CD14-positive monocyte (primary cell): ENCODE measurements at regions not wholly inside any gene's neighbourhood (a gene's known extent, or its start where the extent isn't known, plus 50 kb on each side); places are given as distances from the start of the nearest gene placed in this dataset.

Experiments
- DNase-seq, 3 donors: peaks; one replicate each; pipeline ENCODE4 v3.0.0-alpha.2; 2011 to 2022
- H2AFZ ChIP-seq: 2 replicates; pipeline ENCODE4 v1.6.0; 2012; ENCODE audit warnings: mild to moderate bottlenecking, low read depth, low read length, inconsistent platforms; ENCODE audit not compliant: insufficient read depth, poor library complexity, severe bottlenecking
- H3K27ac ChIP-seq, 2 donors: 1 replicate in 1 of 2; 2 replicates in 1 of 2; pipeline ENCODE4 v1.5.1; 2012 to 2013; ENCODE audit warnings: low read length in 2 of 2, control low read depth in 1 of 2, inconsistent platforms in 1 of 2, low read depth in 1 of 2, mild to moderate bottlenecking in 1 of 2
- H3K27me3 ChIP-seq, 2 donors: one replicate each; pipeline versions ENCODE4 v1.6.0 to v1.6.1; 2011 to 2013; ENCODE audit warnings: low read length in 2 of 2; ENCODE audit not compliant: control insufficient read depth in 2 of 2, insufficient read depth in 2 of 2
- H3K36me3 ChIP-seq, 2 donors: replicated peaks in 1 of 2; 1 replicate in 1 of 2; 2 replicates in 1 of 2; pipeline versions ENCODE4 v1.5.1 to v1.6.1; 2012 to 2013; ENCODE audit warnings: low read length in 2 of 2, control low read depth in 1 of 2, inconsistent platforms in 1 of 2, mild to moderate bottlenecking in 1 of 2; ENCODE audit not compliant: insufficient read depth in 2 of 2, control insufficient read depth in 1 of 2
- H3K4me1 ChIP-seq, 2 donors: 1 replicate in 1 of 2; 2 replicates in 1 of 2; pipeline versions ENCODE4 v1.5.1 to v1.6.1; 2012 to 2013; ENCODE audit warnings: low read length in 2 of 2, control low read depth in 1 of 2, inconsistent platforms in 1 of 2, mild to moderate bottlenecking in 1 of 2, moderate library complexity in 1 of 2; ENCODE audit not compliant: insufficient read depth in 2 of 2, control insufficient read depth in 1 of 2
- H3K4me2 ChIP-seq: replicated peaks from 2 replicates; pipeline ENCODE3; 2012; ENCODE audit warnings: low read length, moderate library complexity, mild to moderate bottlenecking; ENCODE audit not compliant: poor library complexity, severe bottlenecking; ENCODE audit errors: extremely low read depth
- H3K4me3 ChIP-seq, 3 experiments: fragments of 200-600 bp in 1 of 3; sonication (generic) in 1 of 3; replicated peaks in 1 of 3; 1 replicate in 2 of 3; 2 replicates in 1 of 3; pipeline ENCODE4 v1.5.1; 2011 to 2013; ENCODE audit warnings: low read length in 3 of 3, mild to moderate bottlenecking in 3 of 3, control low read depth in 2 of 3, low read depth in 2 of 3, inconsistent platforms in 1 of 3, moderate library complexity in 1 of 3
- H3K79me2 ChIP-seq: 2 replicates; pipeline ENCODE4 v1.6.0; 2012; ENCODE audit warnings: mild to moderate bottlenecking, control low read depth, inconsistent platforms, low read length, moderate library complexity; ENCODE audit not compliant: insufficient read depth
- H3K9ac ChIP-seq: 2 replicates; pipeline ENCODE4 v1.6.0; 2017; ENCODE audit warnings: low read length, mild to moderate bottlenecking; ENCODE audit not compliant: insufficient read depth, poor library complexity, severe bottlenecking
- H3K9me3 ChIP-seq, 2 donors: replicated peaks in 1 of 2; 1 replicate in 1 of 2; 2 replicates in 1 of 2; pipeline versions ENCODE4 v1.5.1 to v1.6.1; 2012 to 2013; ENCODE audit warnings: low read length in 2 of 2, control low read depth in 1 of 2; ENCODE audit not compliant: control insufficient read depth in 1 of 2, insufficient read depth in 1 of 2
- H4K20me1 ChIP-seq: 2 replicates; pipeline ENCODE4 v1.6.0; 2012; ENCODE audit warnings: mild to moderate bottlenecking, low read length, control low read depth, moderate library complexity; ENCODE audit not compliant: insufficient read depth
- H3K27ac Mint-ChIP-seq, 7 donors: one replicate each; pipeline ENCODE4 v1.8.0; 2020; ENCODE audit warnings: mild to moderate bottlenecking in 7 of 7, mixed read lengths in 7 of 7, moderate library complexity in 6 of 7, inconsistent platforms in 2 of 7
- H3K27me3 Mint-ChIP-seq, 3 donors: one replicate each; pipeline ENCODE4 v1.8.0; 2021 to 2022; ENCODE audit warnings: low read depth in 3 of 3, mild to moderate bottlenecking in 3 of 3, mixed read lengths in 3 of 3, moderate library complexity in 3 of 3, inconsistent platforms in 1 of 3
- H3K36me3 Mint-ChIP-seq, 2 donors: one replicate each; pipeline ENCODE4 v1.8.0; 2020; ENCODE audit warnings: mixed read lengths in 2 of 2, inconsistent platforms in 1 of 2, mild to moderate bottlenecking in 1 of 2
- H3K4me1 Mint-ChIP-seq: one replicate; pipeline ENCODE4 v1.8.0; 2020; ENCODE audit warnings: mild to moderate bottlenecking, mixed read lengths
- H3K4me3 Mint-ChIP-seq, 2 donors: one replicate each; pipeline ENCODE4 v1.8.0; 2020; ENCODE audit warnings: mild to moderate bottlenecking in 2 of 2, mixed read lengths in 2 of 2, moderate library complexity in 1 of 2
- H3K9me3 Mint-ChIP-seq, 7 donors: one replicate each; pipeline ENCODE4 v1.8.0; 2020 to 2022; ENCODE audit warnings: mixed read lengths in 7 of 7, mild to moderate bottlenecking in 6 of 7, moderate library complexity in 6 of 7, inconsistent platforms in 2 of 7
- WGBS: methylation state at CpG from one replicate; pipeline ENCODE4 v1.1.5; 2013; ENCODE audit warnings: missing lambda C conversion rate; ENCODE audit not compliant: insufficient coverage; 5-methylcytosine and 5-hydroxymethylcytosine counted together
- intact Hi-C, 2 donors: fragments of 100-400 bp; cut with micrococcal nuclease; formaldehyde crosslinking; loops; one replicate each; pipeline versions ENCODE4 v1.15.0 to v1.15.1; 2023
- TF ChIP-seq, protein P1 (sequence below): fragments of 200-600 bp; IDR thresholded peaks from one replicate; pipeline ENCODE4 v1.8.0; 2022; ENCODE audit warnings: antibody characterized with exemption, mild to moderate bottlenecking

- H3K9ac ChIP-seq, result no peak overlapping the region
- no CpG with 5 or more reads among the region's 1 CpG for WGBS
- TF ChIP-seq, protein P1, sequence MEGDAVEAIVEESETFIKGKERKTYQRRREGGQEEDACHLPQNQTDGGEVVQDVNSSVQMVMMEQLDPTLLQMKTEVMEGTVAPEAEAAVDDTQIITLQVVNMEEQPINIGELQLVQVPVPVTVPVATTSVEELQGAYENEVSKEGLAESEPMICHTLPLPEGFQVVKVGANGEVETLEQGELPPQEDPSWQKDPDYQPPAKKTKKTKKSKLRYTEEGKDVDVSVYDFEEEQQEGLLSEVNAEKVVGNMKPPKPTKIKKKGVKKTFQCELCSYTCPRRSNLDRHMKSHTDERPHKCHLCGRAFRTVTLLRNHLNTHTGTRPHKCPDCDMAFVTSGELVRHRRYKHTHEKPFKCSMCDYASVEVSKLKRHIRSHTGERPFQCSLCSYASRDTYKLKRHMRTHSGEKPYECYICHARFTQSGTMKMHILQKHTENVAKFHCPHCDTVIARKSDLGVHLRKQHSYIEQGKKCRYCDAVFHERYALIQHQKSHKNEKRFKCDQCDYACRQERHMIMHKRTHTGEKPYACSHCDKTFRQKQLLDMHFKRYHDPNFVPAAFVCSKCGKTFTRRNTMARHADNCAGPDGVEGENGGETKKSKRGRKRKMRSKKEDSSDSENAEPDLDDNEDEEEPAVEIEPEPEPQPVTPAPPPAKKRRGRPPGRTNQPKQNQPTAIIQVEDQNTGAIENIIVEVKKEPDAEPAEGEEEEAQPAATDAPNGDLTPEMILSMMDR, result no peak
- Mint-ChIP-seq H3K36me3 (no peaks in the 10 kb centered on the region), H3K4me1 (peaks cover 3% of the 10 kb centered on the region), H3K27ac (no peak overlapping the region), H3K9me3 (peaks cover 0 to 6% (median 1%) of the 10 kb centered on the region in 7 donors), H3K27me3 (peaks cover 0 to 3% (median 0%) of the 10 kb centered on the region in 3 donors), H3K4me3 (no peak overlapping the region)
- no peak overlapping the region for H3K4me2 ChIP-seq
- H3K27me3 ChIP-seq, result no peaks in the 10 kb centered on the region
- no peaks in the 10 kb centered on the region for H4K20me1 ChIP-seq
- H3K4me1 ChIP-seq, result no peaks in the 10 kb centered on the region
- no peak overlapping the region for H3K4me3 ChIP-seq
- no peaks in the 10 kb centered on the region for H3K9me3 ChIP-seq
- H2AFZ ChIP-seq, result no peak overlapping the region
- H3K36me3 ChIP-seq, result no peaks in the 10 kb centered on the region
- intact Hi-C loops, result no loop called here
- no peak for DNase-seq
- no peaks in the 10 kb centered on the region for H3K79me2 ChIP-seq
- no peak overlapping the region for H3K27ac ChIP-seq
Observed at GRCh38 chr9:111222757-111223156, 107.3 kb downstream of the OR2K2 start.

GRCh38 chr9:111212874-111213273, 117.2 kb downstream of the OR2K2 start:
- no peak overlapping the region for H3K9ac ChIP-seq
- H3K4me3 ChIP-seq, result no peak overlapping the region
- no peak overlapping the region for H3K4me2 ChIP-seq
- no peaks in the 10 kb centered on the region for H3K36me3 ChIP-seq
- Mint-ChIP-seq H3K27ac (no peak overlapping the region), H3K4me3 (no peak overlapping the region), H3K4me1 (no peaks in the 10 kb centered on the region), H3K27me3 (peaks cover 0 to 2% (median 0%) of the 10 kb centered on the region in 3 donors), H3K9me3 (peaks cover 0 to 9% (median 5%) of the 10 kb centered on the region in 7 donors), H3K36me3 (no peaks in the 10 kb centered on the region)
- intact Hi-C loops, result no loop called here
- H2AFZ ChIP-seq, result no peak overlapping the region
- no peak for DNase-seq
- H3K27me3 ChIP-seq, result no peaks in the 10 kb centered on the region
- H4K20me1 ChIP-seq, result no peaks in the 10 kb centered on the region
- TF ChIP-seq, protein P1, result no peak
- no peaks in the 10 kb centered on the region for H3K4me1 ChIP-seq
- WGBS, result 80% methylated on average over 1 of the region's 6 CpGs
- H3K79me2 ChIP-seq, result no peaks in the 10 kb centered on the region
- no peak overlapping the region for H3K27ac ChIP-seq
- no peaks in the 10 kb centered on the region for H3K9me3 ChIP-seq
